ENCODE measurements at regions not wholly inside any gene's neighbourhood (a gene's known extent, or its start where the extent isn't known, plus 50 kb on each side); places are given as distances from the start of the nearest gene placed in this dataset.

DNA sequence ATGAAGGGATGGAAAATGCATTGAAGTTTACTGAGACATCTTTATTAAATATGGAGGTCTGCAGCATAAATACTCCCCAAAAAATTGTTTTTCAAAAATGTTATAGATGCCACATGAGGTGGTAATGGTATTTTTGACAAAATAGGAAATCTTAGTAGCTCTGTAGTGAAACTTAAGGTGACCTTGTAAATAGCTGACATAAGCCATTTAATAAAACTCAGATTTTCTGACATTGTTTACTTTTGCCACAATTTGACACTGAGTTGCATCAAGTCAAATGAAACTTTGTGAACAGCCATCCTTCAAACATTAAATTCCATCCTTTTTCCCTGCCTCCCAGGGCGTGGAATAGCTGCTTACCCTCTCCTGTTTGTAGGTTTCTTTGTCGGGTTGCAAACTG is 953.1 kb downstream of the PCDH17 start:
- Histone ChIP-seq H3F3A (ENCODE audit: insufficient read depth, low read depth) (no peaks in the 10 kb centered on the region), H3K27me3 (ENCODE audit: insufficient read depth, low read depth) (no peaks in the 10 kb centered on the region), H3K9me3 (ENCODE audit: insufficient read depth, low read depth) (no peaks in the 10 kb centered on the region), H3K9me2 (ENCODE audit: insufficient read depth) (no peaks in the 10 kb centered on the region), H3K27ac (no peak overlapping the region), H3K4me3 (no peak overlapping the region), H2AFZ (no peak overlapping the region), H4K20me1 (ENCODE audit: insufficient read depth) (no peaks in the 10 kb centered on the region), H3K36me3 (ENCODE audit: low read depth) (no peaks in the 10 kb centered on the region), H3K4me1 (replicated peaks; ENCODE audit: insufficient read depth) (no peaks in the 10 kb centered on the region), H3K4me2 (no peak overlapping the region), H3K79me2 (ENCODE audit: low read depth) (no peaks in the 10 kb centered on the region)
- ChIA-PET POLR2A (ENCODE audit: unreplicated experiment) (no interaction called here), CTCF (no interaction called here)
- DNase-seq = no peak
- TF ChIP-seq EZH2 (IDR thresholded peaks at IDR 0.05; ENCODE audit: low read depth) = no peak
- TF ChIP-seq, protein P1, sequence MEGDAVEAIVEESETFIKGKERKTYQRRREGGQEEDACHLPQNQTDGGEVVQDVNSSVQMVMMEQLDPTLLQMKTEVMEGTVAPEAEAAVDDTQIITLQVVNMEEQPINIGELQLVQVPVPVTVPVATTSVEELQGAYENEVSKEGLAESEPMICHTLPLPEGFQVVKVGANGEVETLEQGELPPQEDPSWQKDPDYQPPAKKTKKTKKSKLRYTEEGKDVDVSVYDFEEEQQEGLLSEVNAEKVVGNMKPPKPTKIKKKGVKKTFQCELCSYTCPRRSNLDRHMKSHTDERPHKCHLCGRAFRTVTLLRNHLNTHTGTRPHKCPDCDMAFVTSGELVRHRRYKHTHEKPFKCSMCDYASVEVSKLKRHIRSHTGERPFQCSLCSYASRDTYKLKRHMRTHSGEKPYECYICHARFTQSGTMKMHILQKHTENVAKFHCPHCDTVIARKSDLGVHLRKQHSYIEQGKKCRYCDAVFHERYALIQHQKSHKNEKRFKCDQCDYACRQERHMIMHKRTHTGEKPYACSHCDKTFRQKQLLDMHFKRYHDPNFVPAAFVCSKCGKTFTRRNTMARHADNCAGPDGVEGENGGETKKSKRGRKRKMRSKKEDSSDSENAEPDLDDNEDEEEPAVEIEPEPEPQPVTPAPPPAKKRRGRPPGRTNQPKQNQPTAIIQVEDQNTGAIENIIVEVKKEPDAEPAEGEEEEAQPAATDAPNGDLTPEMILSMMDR (conservative IDR thresholded peaks at IDR 0.05) = no peak
- BruUV-seq (replicated peaks) = no TSS peak
- intact Hi-C loops (cut with micrococcal nuclease; ENCODE audit: unreplicated experiment) = no loop called here

DNA sequence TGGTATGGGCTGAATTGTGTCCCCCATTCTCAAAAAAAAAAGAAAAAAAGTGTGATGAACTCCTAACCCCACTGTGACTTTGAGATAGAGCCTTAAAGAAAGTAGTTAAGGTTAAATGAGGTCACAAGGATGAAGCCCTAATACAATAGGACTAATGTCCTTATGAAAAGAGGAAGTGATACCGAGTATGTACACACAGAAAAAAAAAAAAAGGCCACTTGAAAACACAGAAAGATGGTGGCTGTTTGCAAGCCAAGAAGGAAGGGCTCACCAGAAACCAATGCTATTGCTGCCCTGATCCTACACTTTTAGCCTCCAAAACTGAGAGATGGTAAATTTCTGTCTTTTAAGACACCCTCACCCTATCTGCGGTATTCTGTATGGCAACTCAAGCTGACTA is 955.6 kb downstream of the PCDH17 start:
- no peak for DNase-seq
- Histone ChIP-seq H3K9me2 (ENCODE audit: insufficient read depth) (no peaks in the 10 kb centered on the region), H3K36me3 (ENCODE audit: low read depth) (no peaks in the 10 kb centered on the region), H3K79me2 (ENCODE audit: low read depth) (no peaks in the 10 kb centered on the region), H3K9me3 (ENCODE audit: insufficient read depth, low read depth) (no peaks in the 10 kb centered on the region), H3K27me3 (ENCODE audit: insufficient read depth, low read depth) (no peaks in the 10 kb centered on the region), H3K4me3 (no peak overlapping the region), H2AFZ (no peak overlapping the region), H3K27ac (no peak overlapping the region), H4K20me1 (ENCODE audit: insufficient read depth) (no peaks in the 10 kb centered on the region), H3K4me2 (no peak overlapping the region), H3F3A (ENCODE audit: insufficient read depth, low read depth) (no peaks in the 10 kb centered on the region), H3K4me1 (replicated peaks; ENCODE audit: insufficient read depth) (no peaks in the 10 kb centered on the region)
- BruUV-seq (replicated peaks) = no TSS peak
- ChIA-PET CTCF (no interaction called here), POLR2A (ENCODE audit: unreplicated experiment) (no interaction called here)
- intact Hi-C loops (cut with micrococcal nuclease; ENCODE audit: unreplicated experiment) = no loop called here
- no peak for TF ChIP-seq EZH2 (IDR thresholded peaks at IDR 0.05; ENCODE audit: low read depth)
- TF ChIP-seq, protein P1 (conservative IDR thresholded peaks at IDR 0.05) = no peak

DNA sequence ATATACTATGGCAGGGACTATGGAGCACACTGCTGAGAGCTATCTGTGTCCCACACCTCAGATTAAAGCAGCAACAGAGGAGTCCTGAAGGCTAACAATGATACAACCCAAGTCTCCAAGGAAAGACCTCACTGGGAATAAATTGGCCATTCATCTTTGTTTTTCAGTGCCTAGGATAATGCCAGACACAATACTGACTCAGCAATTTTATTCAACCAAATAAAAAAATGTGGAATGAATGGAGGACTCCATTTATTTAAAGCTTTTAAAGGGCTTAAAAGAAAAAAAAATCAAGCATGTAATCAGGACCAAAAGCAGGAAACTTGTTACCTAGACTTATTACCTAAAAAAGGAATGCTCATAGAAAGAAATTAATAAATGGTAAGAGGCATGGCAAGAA is 960.5 kb downstream of the PCDH17 start:
- intact Hi-C loops (cut with micrococcal nuclease; ENCODE audit: unreplicated experiment) = no loop called here
- no peak for DNase-seq

More for the DNA sequence above, 960.5 kb downstream of the PCDH17 start:
- Histone ChIP-seq H3K9me3 (ENCODE audit: insufficient read depth, low read depth) (no peaks in the 10 kb centered on the region), H3F3A (ENCODE audit: insufficient read depth, low read depth) (no peaks in the 10 kb centered on the region), H3K79me2 (ENCODE audit: low read depth) (no peaks in the 10 kb centered on the region), H3K4me2 (no peak overlapping the region), H3K27me3 (ENCODE audit: insufficient read depth, low read depth) (no peaks in the 10 kb centered on the region), H4K20me1 (ENCODE audit: insufficient read depth) (no peaks in the 10 kb centered on the region), H3K27ac (no peak overlapping the region), H3K4me1 (replicated peaks; ENCODE audit: insufficient read depth) (no peaks in the 10 kb centered on the region), H3K36me3 (ENCODE audit: low read depth) (no peaks in the 10 kb centered on the region), H2AFZ (no peak overlapping the region), H3K9me2 (ENCODE audit: insufficient read depth) (no peaks in the 10 kb centered on the region), H3K4me3 (no peak overlapping the region)
- ChIA-PET POLR2A (ENCODE audit: unreplicated experiment) (no interaction called here), CTCF (no interaction called here)
- no TSS peak for BruUV-seq (replicated peaks)
- no peak for TF ChIP-seq EZH2 (IDR thresholded peaks at IDR 0.05; ENCODE audit: low read depth)
- TF ChIP-seq, protein P1 (conservative IDR thresholded peaks at IDR 0.05) = no peak
